ENCODE measurements at regions not wholly inside any gene's neighbourhood (a gene's known extent, or its start where the extent isn't known, plus 50 kb on each side); places are given as distances from the start of the nearest gene placed in this dataset.
"Not testable (repeated sequence)": the region's sequence is repeated elsewhere in the genome, so short reads cannot be mapped to it uniquely, and the experiment has no call there.

GRCh38 chr12:126434412-126434985, 1369.3 kb downstream of the AACS start:
- Histone ChIP-seq H3K27ac (ENCODE audit: insufficient read depth in 1 of 2, low read depth in 1 of 2, low read length in 2 of 2, poor library complexity in 1 of 2, severe bottlenecking in 2 of 2) (no peak overlapping the region), H3K36me3 (ENCODE audit: control insufficient read depth in 4 of 4, insufficient read depth in 4 of 4, low read length in 3 of 4) (no peaks in the 10 kb centered on the region), H3K4me1 (ENCODE audit: control extremely low read depth in 1 of 4, control insufficient read depth in 4 of 4, insufficient read depth in 4 of 4, low read length in 3 of 4) (no peaks in the 10 kb centered on the region), H3K27me3 (replicated peaks in 2 of 5; ENCODE audit: control insufficient read depth in 4 of 5, insufficient read depth in 5 of 5, low read length in 4 of 5) (no peaks in the 10 kb centered on the region), H3K9me3 (ENCODE audit: control extremely low read depth in 1 of 5, control insufficient read depth in 4 of 5, insufficient read depth in 2 of 5, low read depth in 1 of 5, low read length in 4 of 5) (no peaks in the 10 kb centered on the region), H3K4me3 (ENCODE audit: control insufficient read depth in 1 of 7, extremely low read depth in 1 of 7, insufficient read depth in 4 of 7, low read depth in 2 of 7, low read length in 6 of 7) (no peak overlapping the region)
- ChIA-PET POLR2A (no interaction called here), CTCF (interaction anchor here (1.1 kb wide), 1 partner anchor 12 kb away, joined by 3 read pairs; no protein-coding TSS in a partner anchor)
- 96% methylated on average over 2 of the region's 5 CpGs for WGBS (ENCODE audit: insufficient coverage)
- DNase-seq = no peak

- CTCF ChIA-PET = no interaction called here
- no peaks in the 10 kb centered on the region for H3K27me3 ChIP-seq (replicated peaks in 2 of 5; ENCODE audit: control insufficient read depth in 4 of 5, insufficient read depth in 5 of 5, low read length in 4 of 5)
- no peak for DNase-seq
- no peak overlapping the region for H3K4me3 ChIP-seq (ENCODE audit: control insufficient read depth in 1 of 7, extremely low read depth in 1 of 7, insufficient read depth in 4 of 7, low read depth in 2 of 7, low read length in 6 of 7)
- no peaks in the 10 kb centered on the region for H3K36me3 ChIP-seq (ENCODE audit: control insufficient read depth in 4 of 4, insufficient read depth in 4 of 4, low read length in 3 of 4)
- POLR2A ChIA-PET = no interaction called here
- no peak overlapping the region for H3K27ac ChIP-seq (ENCODE audit: insufficient read depth in 1 of 2, low read depth in 1 of 2, low read length in 2 of 2, poor library complexity in 1 of 2, severe bottlenecking in 2 of 2)
- no peaks in the 10 kb centered on the region for H3K9me3 ChIP-seq (ENCODE audit: control extremely low read depth in 1 of 5, control insufficient read depth in 4 of 5, insufficient read depth in 2 of 5, low read depth in 1 of 5, low read length in 4 of 5)
- no peaks in the 10 kb centered on the region for H3K4me1 ChIP-seq (ENCODE audit: control extremely low read depth in 1 of 4, control insufficient read depth in 4 of 4, insufficient read depth in 4 of 4, low read length in 3 of 4)
- WGBS (ENCODE audit: insufficient coverage) = 80% methylated on average over 1 of the region's 3 CpGs
Observed at GRCh38 chr12:126436041-126436440, 1370.8 kb downstream of the AACS start.

GRCh38 chr12:126437934-126438333, 1372.7 kb downstream of the AACS start:
- ChIA-PET POLR2A (no interaction called here), CTCF (no interaction called here)
- Histone ChIP-seq H3K36me3 (ENCODE audit: control insufficient read depth in 4 of 4, insufficient read depth in 4 of 4, low read length in 3 of 4) (no peaks in the 10 kb centered on the region), H3K9me3 (ENCODE audit: control extremely low read depth in 1 of 5, control insufficient read depth in 4 of 5, insufficient read depth in 2 of 5, low read depth in 1 of 5, low read length in 4 of 5) (no peaks in the 10 kb centered on the region), H3K27ac (ENCODE audit: insufficient read depth in 1 of 2, low read depth in 1 of 2, low read length in 2 of 2, poor library complexity in 1 of 2, severe bottlenecking in 2 of 2) (no peak overlapping the region), H3K4me1 (ENCODE audit: control extremely low read depth in 1 of 4, control insufficient read depth in 4 of 4, insufficient read depth in 4 of 4, low read length in 3 of 4) (no peaks in the 10 kb centered on the region), H3K4me3 (ENCODE audit: control insufficient read depth in 1 of 7, extremely low read depth in 1 of 7, insufficient read depth in 4 of 7, low read depth in 2 of 7, low read length in 6 of 7) (no peak overlapping the region), H3K27me3 (replicated peaks in 2 of 5; ENCODE audit: control insufficient read depth in 4 of 5, insufficient read depth in 5 of 5, low read length in 4 of 5) (no peaks in the 10 kb centered on the region)
- no peak for DNase-seq
- WGBS (ENCODE audit: insufficient coverage) = no CpG with 5 or more reads among the region's 1 CpG

GRCh38 chr12:126443977-126444376, 1378.7 kb downstream of the AACS start:
- DNase-seq = no peak
- Histone ChIP-seq H3K9me3 (ENCODE audit: control extremely low read depth in 1 of 5, control insufficient read depth in 4 of 5, insufficient read depth in 2 of 5, low read depth in 1 of 5, low read length in 4 of 5) (no peaks in the 10 kb centered on the region), H3K4me3 (ENCODE audit: control insufficient read depth in 1 of 7, extremely low read depth in 1 of 7, insufficient read depth in 4 of 7, low read depth in 2 of 7, low read length in 6 of 7) (no peak overlapping the region), H3K4me1 (ENCODE audit: control extremely low read depth in 1 of 4, control insufficient read depth in 4 of 4, insufficient read depth in 4 of 4, low read length in 3 of 4) (no peaks in the 10 kb centered on the region), H3K27me3 (replicated peaks in 2 of 5; ENCODE audit: control insufficient read depth in 4 of 5, insufficient read depth in 5 of 5, low read length in 4 of 5) (no peaks in the 10 kb centered on the region), H3K27ac (ENCODE audit: insufficient read depth in 1 of 2, low read depth in 1 of 2, low read length in 2 of 2, poor library complexity in 1 of 2, severe bottlenecking in 2 of 2) (no peak overlapping the region), H3K36me3 (ENCODE audit: control insufficient read depth in 4 of 4, insufficient read depth in 4 of 4, low read length in 3 of 4) (no peaks in the 10 kb centered on the region)
- POLR2A ChIA-PET = no interaction called here
- CTCF ChIA-PET = no interaction called here
- WGBS (ENCODE audit: insufficient coverage) = 91% methylated on average over 6 of the region's 7 CpGs

GRCh38 chr12:126447346-126447745, 1382.1 kb downstream of the AACS start:
- Histone ChIP-seq H3K27ac (ENCODE audit: insufficient read depth in 1 of 2, low read depth in 1 of 2, low read length in 2 of 2, poor library complexity in 1 of 2, severe bottlenecking in 2 of 2) (no peak overlapping the region), H3K36me3 (ENCODE audit: control insufficient read depth in 4 of 4, insufficient read depth in 4 of 4, low read length in 3 of 4) (no peaks in the 10 kb centered on the region), H3K27me3 (replicated peaks in 2 of 5; ENCODE audit: control insufficient read depth in 4 of 5, insufficient read depth in 5 of 5, low read length in 4 of 5) (no peaks in the 10 kb centered on the region), H3K4me3 (ENCODE audit: control insufficient read depth in 1 of 7, extremely low read depth in 1 of 7, insufficient read depth in 4 of 7, low read depth in 2 of 7, low read length in 6 of 7) (no peak overlapping the region), H3K9me3 (ENCODE audit: control extremely low read depth in 1 of 5, control insufficient read depth in 4 of 5, insufficient read depth in 2 of 5, low read depth in 1 of 5, low read length in 4 of 5) (no peaks in the 10 kb centered on the region), H3K4me1 (ENCODE audit: control extremely low read depth in 1 of 4, control insufficient read depth in 4 of 4, insufficient read depth in 4 of 4, low read length in 3 of 4) (no peaks in the 10 kb centered on the region)
- ChIA-PET POLR2A (no interaction called here), CTCF (no interaction called here)
- WGBS (ENCODE audit: insufficient coverage) = 75% methylated on average over 1 of the region's 5 CpGs
- DNase-seq = no peak

GRCh38 chr12:126451809-126452208, 1386.6 kb downstream of the AACS start:
- ChIA-PET CTCF (no interaction called here), POLR2A (no interaction called here)
- Histone ChIP-seq H3K36me3 (ENCODE audit: control insufficient read depth in 4 of 4, insufficient read depth in 4 of 4, low read length in 3 of 4) (no peaks in the 10 kb centered on the region), H3K9me3 (ENCODE audit: control extremely low read depth in 1 of 5, control insufficient read depth in 4 of 5, insufficient read depth in 2 of 5, low read depth in 1 of 5, low read length in 4 of 5) (no peaks in the 10 kb centered on the region), H3K4me1 (ENCODE audit: control extremely low read depth in 1 of 4, control insufficient read depth in 4 of 4, insufficient read depth in 4 of 4, low read length in 3 of 4) (no peaks in the 10 kb centered on the region), H3K27me3 (replicated peaks in 2 of 5; ENCODE audit: control insufficient read depth in 4 of 5, insufficient read depth in 5 of 5, low read length in 4 of 5) (peaks cover 0 to 8% (median 0%) of the 10 kb centered on the region in 5 experiments), H3K4me3 (ENCODE audit: control insufficient read depth in 1 of 7, extremely low read depth in 1 of 7, insufficient read depth in 4 of 7, low read depth in 2 of 7, low read length in 6 of 7) (no peak overlapping the region), H3K27ac (ENCODE audit: insufficient read depth in 1 of 2, low read depth in 1 of 2, low read length in 2 of 2, poor library complexity in 1 of 2, severe bottlenecking in 2 of 2) (no peak overlapping the region)
- 76% methylated on average over 3 of the region's 4 CpGs for WGBS (ENCODE audit: insufficient coverage)
- DNase-seq = no peak

- 97% methylated on average over 6 of the region's 9 CpGs for WGBS (ENCODE audit: insufficient coverage)
- H3K36me3 ChIP-seq (ENCODE audit: control insufficient read depth in 4 of 4, insufficient read depth in 4 of 4, low read length in 3 of 4); H3K4me3 ChIP-seq (ENCODE audit: control insufficient read depth in 1 of 7, extremely low read depth in 1 of 7, insufficient read depth in 4 of 7, low read depth in 2 of 7, low read length in 6 of 7); CTCF ChIA-PET; H3K9me3 ChIP-seq (ENCODE audit: control extremely low read depth in 1 of 5, control insufficient read depth in 4 of 5, insufficient read depth in 2 of 5, low read depth in 1 of 5, low read length in 4 of 5); H3K27me3 ChIP-seq (replicated peaks in 2 of 5; ENCODE audit: control insufficient read depth in 4 of 5, insufficient read depth in 5 of 5, low read length in 4 of 5); DNase-seq; H3K27ac ChIP-seq (ENCODE audit: insufficient read depth in 1 of 2, low read depth in 1 of 2, low read length in 2 of 2, poor library complexity in 1 of 2, severe bottlenecking in 2 of 2); H3K4me1 ChIP-seq (ENCODE audit: control extremely low read depth in 1 of 4, control insufficient read depth in 4 of 4, insufficient read depth in 4 of 4, low read length in 3 of 4); POLR2A ChIA-PET: not testable (repeated sequence)
Observed at GRCh38 chr12:126452686-126453085, 1387.5 kb downstream of the AACS start.

Measured in common myeloid progenitor, CD34-positive (primary cell).